Liver (tissue), 2 donors: ENCODE measurements at regions not wholly inside any gene's neighbourhood (a gene's known extent, or its start where the extent isn't known, plus 50 kb on each side); places are given as distances from the start of the nearest gene placed in this dataset.

Experiments used
- JUND ChIP-seq, 2 donors: IDR thresholded peaks; 2 replicates each; pipeline ENCODE4 v1.6.1; 2016; ENCODE audit warnings: antibody characterized with exemption in 2 of 2
- TAF1 ChIP-seq: conservative IDR thresholded peaks from 2 replicates; pipeline ENCODE4 v1.6.1; 2016; ENCODE audit warnings: antibody characterized with exemption, mild to moderate bottlenecking
- donor health status: healthy.

GRCh38 chr22:48934446-48934845 lies 893.2 kb downstream of the BRD1 start:
- TF ChIP-seq TAF1 (no peak), JUND (IDR thresholded peaks at IDR 0.05) (no peak)
